EL (cell line): ENCODE measurements at regions not wholly inside any gene's neighbourhood (a gene's known extent, or its start where the extent isn't known, plus 50 kb on each side); places are given as distances from the start of the nearest gene placed in this dataset.
A peak's percentile ranks its signal among the peaks of the same experiment; 100 is the strongest.
"Not testable (repeated sequence)": the region's sequence is repeated elsewhere in the genome, so short reads cannot be mapped to it uniquely, and the experiment has no call there.

Experiments
- DNase-seq: peaks from one replicate; pipeline ENCODE4 v3.0.0-alpha.2; 2016

DNA sequence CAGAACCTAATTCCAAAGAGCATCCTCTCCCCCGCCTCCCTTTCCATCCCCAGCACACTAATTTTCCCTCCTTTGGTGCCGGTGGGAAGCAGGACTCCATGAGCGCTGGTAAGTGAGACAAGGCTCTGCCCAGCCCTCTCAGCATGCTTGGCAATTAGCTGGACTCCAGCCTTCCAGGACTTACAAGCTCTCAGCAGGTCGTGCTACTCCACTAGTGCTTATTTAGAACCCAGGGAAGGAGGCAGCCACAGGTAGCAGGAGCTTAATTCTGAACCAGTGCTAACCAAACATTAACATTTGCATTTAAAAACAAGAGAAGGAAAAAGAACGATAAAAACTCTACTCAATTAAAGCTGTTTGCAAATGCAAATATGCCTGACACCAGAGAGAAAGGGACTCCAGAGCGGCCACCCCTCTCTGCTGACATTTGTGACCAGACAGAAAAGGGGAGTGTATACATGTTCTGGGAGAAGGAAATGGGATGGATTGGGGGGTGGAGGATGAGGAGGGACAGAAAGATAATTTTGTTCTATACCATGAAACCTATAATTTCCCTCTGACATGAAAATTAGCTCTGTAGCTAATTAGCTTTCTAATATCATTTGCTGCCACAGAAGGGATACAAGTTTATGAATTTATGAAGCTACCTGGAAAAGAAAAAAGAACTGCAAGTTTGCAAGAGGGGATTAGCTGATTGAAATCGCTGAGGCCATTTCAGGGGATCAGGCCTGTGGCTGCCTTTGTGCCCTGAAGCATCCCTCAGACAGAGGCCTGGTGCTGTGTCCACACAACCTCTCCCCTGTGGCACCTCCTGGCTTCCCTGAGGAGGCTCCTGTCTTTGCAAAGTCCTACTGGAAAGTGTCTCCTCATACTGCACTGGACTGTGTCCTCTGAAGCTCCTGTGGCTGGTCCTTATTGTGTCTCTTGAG lies 266.3 kb downstream of the SEC61B start:
- DNase-seq, result no peak

- DNase-seq, result peak; percentile 75
These were observed 267.0 kb downstream of the SEC61B start for GRCh38 chr9:99489060-99489413.

- peak; percentile 37 for DNase-seq
These were observed 268.6 kb downstream of the SEC61B start for GRCh38 chr9:99490729-99491128.

- no peak for DNase-seq
These were observed 269.5 kb downstream of the SEC61B start for GRCh38 chr9:99491408-99492158.

DNA sequence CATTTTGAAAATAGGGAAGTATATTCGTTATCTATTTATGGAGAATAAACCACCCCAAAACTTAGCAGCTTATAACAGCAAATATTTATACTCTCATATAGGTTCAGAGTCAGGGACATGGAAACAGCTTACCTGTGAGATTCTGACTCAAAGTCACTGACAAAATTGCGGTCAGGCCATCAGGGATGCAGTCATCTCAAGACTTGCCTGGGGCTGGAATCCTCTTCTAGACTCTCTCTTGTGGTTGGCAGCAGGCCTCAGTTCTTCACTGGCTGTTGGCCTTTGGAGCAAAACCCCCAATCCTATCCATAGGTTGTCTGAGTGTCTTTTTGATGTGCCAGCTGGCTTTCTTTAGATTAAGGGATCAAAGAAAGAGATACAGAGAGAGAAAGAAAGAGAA lies 275.6 kb downstream of the SEC61B start:
- DNase-seq, result no peak

DNA sequence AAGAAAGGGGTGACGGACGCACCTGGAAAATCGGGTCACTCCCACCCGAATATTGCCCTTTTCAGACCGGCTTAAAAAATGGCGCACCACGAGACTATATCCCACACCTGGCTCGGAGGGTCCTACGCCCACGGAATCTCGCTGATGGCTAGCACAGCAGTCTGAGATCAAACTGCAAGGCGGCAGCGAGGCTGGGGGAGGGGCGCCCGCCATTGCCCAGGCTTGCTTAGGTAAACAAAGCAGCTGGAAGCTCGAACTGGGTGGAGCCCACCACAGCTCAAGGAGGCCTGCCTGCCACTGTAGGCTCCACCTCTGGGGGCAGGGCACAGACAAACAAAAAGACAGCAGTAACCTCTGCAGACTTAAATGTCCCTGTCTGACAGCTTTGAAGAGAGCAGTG lies 276.9 kb downstream of the SEC61B start:
- DNase-seq, result not testable (repeated sequence)

DNA sequence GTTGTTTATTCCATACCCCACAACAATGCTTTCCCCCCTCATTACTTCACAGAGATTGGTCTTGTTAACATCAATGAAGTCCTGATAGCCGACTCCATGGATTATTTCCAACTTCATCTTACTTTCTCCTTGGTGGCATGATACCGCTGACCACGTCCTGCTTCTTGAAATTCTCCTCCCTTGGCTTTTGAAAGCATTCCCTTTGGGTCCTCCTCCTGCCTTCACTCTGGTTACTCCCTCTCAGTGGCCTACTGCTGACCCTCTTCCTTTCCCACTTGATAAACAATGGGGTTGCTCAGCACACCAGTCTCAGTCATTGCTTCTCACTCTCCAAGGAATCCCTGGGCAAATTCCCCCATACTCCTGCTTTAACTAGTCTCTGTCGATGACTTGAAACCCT lies 283.9 kb downstream of the SEC61B start:
- DNase-seq, result peak; percentile 18

- peak; percentile 21 for DNase-seq
These were observed 284.8 kb downstream of the SEC61B start for GRCh38 chr9:99506747-99507348.

DNA sequence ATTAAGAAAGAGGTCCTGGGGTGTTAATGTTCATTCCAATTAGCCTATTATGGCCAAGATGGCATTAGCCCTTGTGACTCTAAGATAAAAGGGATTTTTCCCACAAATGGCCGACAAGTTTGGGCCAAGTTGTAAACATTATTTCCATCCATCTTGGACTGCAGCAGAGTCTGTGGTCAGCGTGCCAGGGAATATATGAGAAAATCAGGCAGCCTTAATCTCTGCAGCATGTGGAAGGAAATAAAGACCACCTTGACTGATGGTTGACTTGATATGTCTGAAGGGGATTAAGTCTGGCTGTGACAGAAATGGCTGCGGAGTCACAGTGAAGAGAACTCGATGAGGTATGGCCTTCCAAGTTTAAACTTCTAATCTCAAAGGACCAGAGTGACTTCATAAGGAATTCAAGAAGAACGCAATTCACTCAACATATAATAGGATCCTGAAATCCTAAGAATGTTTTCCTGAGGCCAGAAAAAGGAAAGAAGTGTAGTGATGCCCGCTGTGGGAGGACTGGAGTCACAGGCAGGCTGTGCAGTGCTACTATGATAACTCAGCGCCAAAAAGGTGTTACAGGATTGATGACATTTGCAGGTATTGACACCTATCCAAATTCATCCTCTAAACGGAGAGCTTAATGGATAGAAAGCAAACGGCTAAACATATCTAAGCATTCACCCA lies 287.1 kb downstream of the SEC61B start:
- DNase-seq, result no peak

- DNase-seq, result no peak
These were observed 287.9 kb downstream of the SEC61B start for GRCh38 chr9:99509900-99510535.

DNA sequence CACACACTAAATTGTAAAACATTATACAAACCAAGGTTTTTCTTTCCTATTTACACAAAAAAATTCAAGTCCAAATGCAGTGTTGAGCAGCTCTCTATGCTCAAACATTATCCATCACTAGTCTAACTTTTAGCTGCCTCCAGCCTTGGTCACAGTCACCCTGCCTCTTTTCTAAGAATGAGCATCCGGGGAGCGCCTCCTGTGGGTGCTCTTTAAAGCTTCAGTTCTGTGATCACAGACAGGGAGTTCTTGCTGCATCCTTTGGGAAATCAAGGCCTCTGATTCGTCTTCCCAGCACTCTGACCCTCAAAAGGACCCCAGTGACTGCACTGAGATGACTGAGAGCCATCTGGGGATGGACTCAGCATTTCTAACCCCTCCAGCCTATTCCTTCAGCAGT lies 289.6 kb downstream of the SEC61B start:
- DNase-seq, result no peak

- no peak for DNase-seq
These were observed 291.5 kb downstream of the SEC61B start for GRCh38 chr9:99513441-99514112.

GRCh38 chr9:99515093-99515492 lies 293.0 kb downstream of the SEC61B start:
- DNase-seq, result no peak

- DNase-seq, result no peak
These were observed 294.0 kb downstream of the SEC61B start for GRCh38 chr9:99515895-99516656.

DNA sequence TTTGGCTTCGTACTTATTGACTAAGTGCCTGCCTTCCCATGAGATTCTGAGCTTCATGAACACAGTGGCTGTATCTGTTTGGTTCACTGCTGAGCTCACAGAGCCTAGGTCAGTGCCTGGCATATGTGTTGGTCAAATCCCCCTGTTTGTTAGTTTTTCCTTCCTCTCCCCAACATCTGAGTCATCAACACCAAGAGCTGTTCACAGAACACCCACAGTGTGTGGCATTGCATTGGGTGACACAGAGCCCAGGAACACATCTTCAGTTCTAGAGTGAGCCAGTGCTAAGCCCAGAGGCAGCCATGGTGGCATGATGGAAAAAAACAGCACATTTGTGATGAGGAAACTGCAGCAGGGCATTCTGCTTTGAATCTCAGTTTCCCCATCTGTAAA lies 294.6 kb downstream of the SEC61B start:
- no peak for DNase-seq

DNA sequence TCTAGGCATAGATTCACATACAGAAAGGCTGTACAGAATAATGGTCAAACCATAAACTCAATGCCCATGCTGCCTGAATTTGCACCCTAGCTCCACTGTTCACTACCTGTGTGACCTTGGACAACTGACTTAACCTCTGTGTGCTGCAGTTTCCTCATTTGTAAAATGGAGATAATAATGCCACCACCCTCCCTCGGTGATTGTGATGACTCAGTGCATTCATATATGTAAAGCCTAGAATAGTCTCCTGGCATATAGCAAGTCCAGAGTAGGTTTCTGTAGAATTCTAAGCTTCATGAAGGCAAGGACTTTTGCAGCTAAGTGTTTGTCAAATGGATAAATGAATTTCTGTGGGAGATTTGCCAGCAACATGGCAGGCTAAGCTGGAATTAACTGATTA lies 297.8 kb upstream of the NR4A3 start:
- DNase-seq, result no peak

DNA sequence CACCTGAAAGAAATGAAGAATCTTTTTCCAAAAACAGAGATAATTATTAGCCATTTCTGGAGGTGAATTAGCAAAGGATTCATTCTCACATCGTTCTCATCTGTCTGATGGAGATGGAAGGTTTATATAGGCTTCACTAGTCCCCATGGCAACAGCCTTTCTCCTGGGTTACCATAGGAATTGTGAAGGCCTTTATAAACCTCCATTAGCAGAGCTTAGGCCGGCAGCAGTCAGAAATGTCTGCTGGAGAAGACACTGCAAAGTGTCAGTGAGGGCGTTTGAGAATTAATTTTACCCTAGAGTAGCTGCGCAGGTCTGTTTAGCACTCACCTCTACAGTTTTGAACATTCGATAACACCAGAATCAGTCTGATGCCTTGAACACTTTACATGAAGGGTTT lies 290.4 kb upstream of the NR4A3 start:
- no peak for DNase-seq

DNA sequence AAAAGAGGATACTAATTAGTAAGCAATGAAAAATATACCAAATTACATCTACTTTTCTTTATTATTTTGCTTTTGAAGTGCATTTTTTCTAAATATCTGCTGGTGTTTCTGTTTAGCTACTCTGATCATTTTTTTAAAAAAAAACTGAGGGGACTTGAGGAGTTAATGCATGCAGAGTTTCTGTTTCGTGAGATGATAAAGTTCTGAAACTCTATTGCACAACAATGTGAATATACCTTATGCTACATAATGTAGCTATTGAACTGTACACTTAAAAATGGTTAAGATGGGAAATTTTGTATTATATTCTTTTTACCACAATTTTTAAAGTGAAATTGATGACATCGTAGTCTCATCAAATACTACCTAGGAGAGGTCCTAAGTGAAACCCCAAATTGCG lies 288.3 kb upstream of the NR4A3 start:
- no peak for DNase-seq

- DNase-seq, result no peak
These were observed 283.7 kb upstream of the NR4A3 start for GRCh38 chr9:99537996-99538395.

DNA sequence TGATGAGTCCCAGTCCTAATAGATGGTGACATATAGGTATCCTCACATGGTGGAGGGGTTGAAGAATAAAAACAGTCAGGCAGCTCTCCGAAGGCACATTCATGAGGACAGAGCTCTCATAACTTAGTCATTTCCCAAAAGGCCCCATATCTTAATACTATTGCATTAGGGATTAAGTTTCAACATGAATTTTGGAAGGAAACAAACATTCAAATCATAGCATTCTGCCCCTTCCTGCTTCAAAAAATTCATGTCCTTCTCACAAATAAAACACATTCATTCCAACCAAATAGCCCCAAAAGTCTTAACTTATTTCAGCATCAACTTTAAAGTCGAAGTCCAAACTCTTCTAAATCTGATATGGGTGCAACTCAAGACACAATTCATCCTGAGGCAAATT lies 277.2 kb upstream of the NR4A3 start:
- DNase-seq, result no peak

GRCh38 chr9:99549441-99549840 lies 272.2 kb upstream of the NR4A3 start:
- no peak for DNase-seq
